Trophoblast cell (in vitro differentiated cells and primary cell): ENCODE measurements at regions not wholly inside any gene's neighbourhood (a gene's known extent, or its start where the extent isn't known, plus 50 kb on each side); places are given as distances from the start of the nearest gene placed in this dataset.
A peak's percentile ranks its signal among the peaks of the same experiment; 100 is the strongest.
"Not testable (repeated sequence)": the region's sequence is repeated elsewhere in the genome, so short reads cannot be mapped to it uniquely, and the experiment has no call there.

Experiments used
- DNase-seq, 2 donors: peaks; one replicate each; pipeline ENCODE4 v3.0.0-alpha.2; 2016
- H2AFZ ChIP-seq: 2 replicates; pipeline ENCODE4 v1.6.1; 2013; ENCODE audit warnings: low read length, moderate library complexity, mild to moderate bottlenecking; ENCODE audit not compliant: insufficient read depth, poor library complexity
- H2AK5ac ChIP-seq: 2 replicates; pipeline ENCODE4 v1.6.1; 2013; ENCODE audit warnings: mild to moderate bottlenecking, low read length
- H2BK120ac ChIP-seq: 2 replicates; pipeline ENCODE4 v1.6.1; 2013; ENCODE audit warnings: low read length, mild to moderate bottlenecking, moderate library complexity; ENCODE audit not compliant: insufficient read depth, poor library complexity
- H2BK12ac ChIP-seq: 2 replicates; pipeline ENCODE4 v1.6.1; 2013; ENCODE audit warnings: mild to moderate bottlenecking, low read length, moderate library complexity
- H2BK5ac ChIP-seq: 2 replicates; pipeline ENCODE4 v1.6.1; 2013; ENCODE audit warnings: low read length, low read depth, moderate library complexity, mild to moderate bottlenecking; ENCODE audit not compliant: poor library complexity
- H3K14ac ChIP-seq: 2 replicates; pipeline ENCODE4 v1.6.1; 2013; ENCODE audit warnings: mild to moderate bottlenecking, low read length
- H3K18ac ChIP-seq: 2 replicates; pipeline ENCODE4 v1.6.1; 2013; ENCODE audit warnings: mild to moderate bottlenecking, low read length
- H3K23ac ChIP-seq: 2 replicates; pipeline ENCODE4 v1.6.1; 2013; ENCODE audit warnings: low read length
- H3K27ac ChIP-seq: 2 replicates; pipeline ENCODE4 v1.5.1; 2013; ENCODE audit warnings: low read depth, mild to moderate bottlenecking, inconsistent platforms, low read length, moderate library complexity
- H3K27me3 ChIP-seq: 2 replicates; pipeline ENCODE4 v1.6.1; 2013; ENCODE audit warnings: inconsistent platforms, mild to moderate bottlenecking, low read length, moderate library complexity; ENCODE audit not compliant: insufficient read depth
- H3K36me3 ChIP-seq, 2 experiments: 1 replicate in 1 of 2; 2 replicates in 1 of 2; pipeline ENCODE4 v1.6.1; 2013; ENCODE audit warnings: low read length in 2 of 2, mild to moderate bottlenecking in 2 of 2, moderate library complexity in 1 of 2; ENCODE audit not compliant: insufficient read depth in 2 of 2, control insufficient read depth in 1 of 2
- H3K4ac ChIP-seq: 2 replicates; pipeline ENCODE4 v1.6.1; 2013; ENCODE audit warnings: low read depth, mild to moderate bottlenecking, low read length, moderate library complexity
- H3K4me1 ChIP-seq, 2 experiments: 1 replicate in 1 of 2; 2 replicates in 1 of 2; pipeline ENCODE4 v1.6.1; 2013; ENCODE audit warnings: low read length in 2 of 2, mild to moderate bottlenecking in 2 of 2, moderate library complexity in 1 of 2; ENCODE audit not compliant: insufficient read depth in 2 of 2, control insufficient read depth in 1 of 2
- H3K4me2 ChIP-seq: 2 replicates; pipeline ENCODE4 v1.6.1; 2013; ENCODE audit warnings: inconsistent platforms, mild to moderate bottlenecking, low read length, moderate library complexity
- H3K4me3 ChIP-seq: 2 replicates; pipeline ENCODE4 v1.5.1; 2013; ENCODE audit warnings: mild to moderate bottlenecking, low read depth, low read length, inconsistent platforms
- H3K79me1 ChIP-seq: one replicate; pipeline ENCODE4 v1.6.1; 2013; ENCODE audit warnings: low read length
- H3K79me2 ChIP-seq: 2 replicates; pipeline ENCODE4 v1.6.1; 2013; ENCODE audit warnings: low read length, mild to moderate bottlenecking; ENCODE audit not compliant: control insufficient read depth, insufficient read depth, poor library complexity
- H3K9ac ChIP-seq: 2 replicates; pipeline ENCODE4 v1.6.1; 2013; ENCODE audit warnings: mild to moderate bottlenecking, low read length
- H3K9me3 ChIP-seq: 2 replicates; pipeline ENCODE4 v1.6.1; 2013; ENCODE audit warnings: low read depth, mild to moderate bottlenecking, control low read depth, inconsistent platforms, low read length; ENCODE audit not compliant: insufficient read depth
- H4K12ac ChIP-seq: 2 replicates; pipeline ENCODE4 v1.6.1; 2013; ENCODE audit warnings: low read depth, mild to moderate bottlenecking, low read length, moderate library complexity
- H4K8ac ChIP-seq: 2 replicates; pipeline ENCODE4 v1.6.1; 2013; ENCODE audit warnings: low read depth, mild to moderate bottlenecking, low read length, moderate library complexity
- H4K91ac ChIP-seq: one replicate; pipeline ENCODE4 v1.6.1; 2013; ENCODE audit warnings: low read depth, mild to moderate bottlenecking, low read length, moderate library complexity
- WGBS: extraction: QIAGEN DNeasy Blood & Tissue Kit; methylation state at CpG from one replicate; pipeline ENCODE4 v1.1.7; 2013; ENCODE audit warnings: missing lambda C conversion rate; ENCODE audit not compliant: insufficient read length, insufficient coverage; ENCODE audit errors: extremely low coverage; 5-methylcytosine and 5-hydroxymethylcytosine counted together

GRCh38 chrX:35461164-35461563 is 337.0 kb upstream of the MAGEB16 start:
- Histone ChIP-seq H3K14ac (no peak overlapping the region), H2AK5ac (no peak overlapping the region), H3K18ac (no peak overlapping the region), H3K27me3 (no peaks in the 10 kb centered on the region), H3K4me2 (no peak overlapping the region), H2BK5ac (no peak overlapping the region), H2BK120ac (no peak overlapping the region), H3K36me3 (no peaks in the 10 kb centered on the region), H3K9me3 (no peaks in the 10 kb centered on the region), H3K4me3 (no peak overlapping the region), H4K8ac (no peak overlapping the region), H4K91ac (no peak overlapping the region), H3K79me2 (no peaks in the 10 kb centered on the region), H3K23ac (no peak overlapping the region), H2AFZ (no peak overlapping the region), H3K4me1 (no peaks in the 10 kb centered on the region), H2BK12ac (no peak overlapping the region), H3K27ac (no peak overlapping the region), H4K12ac (no peak overlapping the region), H3K4ac (no peak overlapping the region), H3K79me1 (no peaks in the 10 kb centered on the region), H3K9ac (no peak overlapping the region)
- no peak for DNase-seq
- WGBS = no CpG with 5 or more reads among the region's 1 CpG

DNA sequence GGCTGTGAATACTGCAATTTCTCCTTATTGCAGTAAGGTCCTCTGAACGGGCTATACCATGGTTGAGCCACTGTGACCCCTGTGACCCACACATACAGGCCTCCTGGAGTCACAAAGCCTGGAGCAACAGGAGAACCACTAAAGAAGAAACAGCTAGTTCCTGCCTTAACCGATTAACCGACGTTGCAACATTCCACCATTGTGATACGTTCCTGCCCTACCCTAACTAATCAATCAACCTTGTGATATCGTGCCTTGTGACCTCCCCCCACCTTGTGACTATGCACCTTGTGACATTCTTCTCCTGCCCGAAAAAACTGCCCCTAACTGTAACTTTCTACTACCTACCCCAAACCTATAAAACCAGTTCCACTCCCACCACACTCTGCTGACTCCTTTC is 301.5 kb upstream of the MAGEB16 start:
- H3K27ac ChIP-seq, H3K4me3 ChIP-seq, H3K4ac ChIP-seq, H3K36me3 ChIP-seq, H3K4me2 ChIP-seq, H3K18ac ChIP-seq, H3K27me3 ChIP-seq, H3K79me1 ChIP-seq, H3K79me2 ChIP-seq, H4K8ac ChIP-seq, H3K23ac ChIP-seq, H4K91ac ChIP-seq, H3K9me3 ChIP-seq, H2AK5ac ChIP-seq, H2AFZ ChIP-seq, H3K4me1 ChIP-seq, H3K9ac ChIP-seq, H3K14ac ChIP-seq, H4K12ac ChIP-seq, DNase-seq, H2BK5ac ChIP-seq: not testable (repeated sequence)
- Histone ChIP-seq H2BK12ac (peak overlapping the region; percentile 31), H2BK120ac (peak overlapping the region; percentile 33)
- WGBS = no CpG with 5 or more reads among the region's 7 CpGs

DNA sequence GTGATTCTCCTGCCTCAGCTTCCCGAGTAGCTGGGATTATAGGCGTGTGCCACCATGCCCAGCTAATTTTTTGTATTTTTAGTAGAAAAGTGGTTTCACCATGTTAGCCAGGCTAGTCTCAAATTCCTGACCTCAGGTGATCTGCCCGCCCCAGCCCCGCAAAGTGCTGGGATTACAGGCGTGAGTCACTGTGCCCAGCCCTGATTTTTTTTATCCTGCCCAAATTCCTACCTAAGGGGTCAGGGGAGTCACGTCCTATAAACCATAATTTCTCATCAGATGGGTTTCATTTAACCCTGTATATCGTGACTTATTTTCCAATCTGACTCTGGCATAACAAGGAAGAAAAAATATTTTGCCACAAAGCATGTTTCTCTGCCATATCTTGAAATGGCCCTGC is 300.7 kb upstream of the MAGEB16 start:
- H3K18ac ChIP-seq, H4K91ac ChIP-seq, H3K79me2 ChIP-seq, H3K4me1 ChIP-seq, H3K9me3 ChIP-seq, H2BK5ac ChIP-seq, H2BK12ac ChIP-seq, H3K36me3 ChIP-seq, H4K12ac ChIP-seq, H3K23ac ChIP-seq, H3K4me3 ChIP-seq, H3K9ac ChIP-seq, DNase-seq, H3K4me2 ChIP-seq, H3K14ac ChIP-seq, H2BK120ac ChIP-seq, H4K8ac ChIP-seq, H2AK5ac ChIP-seq, H3K4ac ChIP-seq, H3K27me3 ChIP-seq, H2AFZ ChIP-seq, H3K79me1 ChIP-seq, H3K27ac ChIP-seq: not testable (repeated sequence)
- WGBS = no CpG with 5 or more reads among the region's 7 CpGs

- H3K9ac ChIP-seq = no peak overlapping the region
- H3K14ac ChIP-seq = no peak overlapping the region
- no peak overlapping the region for H2AFZ ChIP-seq
- H3K4ac ChIP-seq = no peak overlapping the region
- H2BK12ac ChIP-seq = no peak overlapping the region
- no peak overlapping the region for H3K27ac ChIP-seq
- no peak overlapping the region for H2BK120ac ChIP-seq
- no peak overlapping the region for H4K8ac ChIP-seq
- no peak overlapping the region for H2AK5ac ChIP-seq
- H3K79me1 ChIP-seq = no peaks in the 10 kb centered on the region
- H3K4me1 ChIP-seq = peaks cover 0 to 2% of the 10 kb centered on the region in 2 experiments
- H2BK5ac ChIP-seq = no peak overlapping the region
- H4K12ac ChIP-seq = no peak overlapping the region
- H3K9me3 ChIP-seq = no peaks in the 10 kb centered on the region
- no peak overlapping the region for H3K4me3 ChIP-seq
- no peaks in the 10 kb centered on the region for H3K79me2 ChIP-seq
- H3K4me2 ChIP-seq = no peak overlapping the region
- no peak overlapping the region for H3K18ac ChIP-seq
- H3K23ac ChIP-seq = no peak overlapping the region
- H3K36me3 ChIP-seq = no peaks in the 10 kb centered on the region
- H3K27me3 ChIP-seq = no peaks in the 10 kb centered on the region
- whole genome bisulfite sequencing = no CpG with 5 or more reads among the region's 55 CpGs
- H4K91ac ChIP-seq = no peak overlapping the region
- no peak for DNase-seq
These were observed 298.9 kb upstream of the MAGEB16 start for GRCh38 chrX:35499071-35499862.
